Osteoblast (primary cell): ENCODE measurements at regions not wholly inside any gene's neighbourhood (a gene's known extent, or its start where the extent isn't known, plus 50 kb on each side); places are given as distances from the start of the nearest gene placed in this dataset.
A peak's percentile ranks its signal among the peaks of the same experiment; 100 is the strongest.

Source experiments
- DNase-seq: peaks from one replicate; pipeline ENCODE4 v3.0.0; 2011; ENCODE audit warnings: low spot score, mixed read lengths; ENCODE audit not compliant: insufficient read length; ENCODE audit errors: missing footprints
- H2AFZ ChIP-seq: 2 replicates; pipeline ENCODE4 v1.6.0; 2011; ENCODE audit warnings: mild to moderate bottlenecking, low read length
- H3K27ac ChIP-seq: 2 replicates; pipeline ENCODE4 v1.5.1; 2011; ENCODE audit warnings: mild to moderate bottlenecking, low read depth, low read length, moderate library complexity
- H3K27me3 ChIP-seq: 2 replicates; pipeline ENCODE4 v1.6.0; 2012; ENCODE audit warnings: mild to moderate bottlenecking, control low read depth, inconsistent platforms, low read length, moderate library complexity; ENCODE audit not compliant: insufficient read depth
- H3K36me3 ChIP-seq: 2 replicates; pipeline ENCODE4 v1.5.1; 2011; ENCODE audit warnings: mild to moderate bottlenecking, low read length, control low read depth, moderate library complexity; ENCODE audit not compliant: insufficient read depth
- H3K4me1 ChIP-seq: 2 replicates; pipeline ENCODE4 v1.5.1; 2011; ENCODE audit warnings: mild to moderate bottlenecking, low read length, control low read depth, moderate library complexity; ENCODE audit not compliant: insufficient read depth
- H3K4me2 ChIP-seq: 2 replicates; pipeline ENCODE4 v1.6.0; 2011; ENCODE audit warnings: mild to moderate bottlenecking, low read length; ENCODE audit not compliant: insufficient read depth
- H3K4me3 ChIP-seq: fragments of 200-600 bp; sonication (generic); 3 replicates; pipeline ENCODE4 v1.5.1; 2012; ENCODE audit warnings: mild to moderate bottlenecking, low read length, inconsistent platforms; ENCODE audit not compliant: insufficient read depth
- H3K79me2 ChIP-seq: 2 replicates; pipeline ENCODE4 v1.6.0; 2012; ENCODE audit warnings: mild to moderate bottlenecking, low read length, control low read depth, inconsistent platforms; ENCODE audit not compliant: insufficient read depth
- H3K9me3 ChIP-seq: 2 replicates; pipeline ENCODE4 v1.5.1; 2011; ENCODE audit warnings: low read depth, low read length, control low read depth
- H4K20me1 ChIP-seq: 2 replicates; pipeline ENCODE4 v1.6.0; 2012; ENCODE audit warnings: mild to moderate bottlenecking, low read length, control low read depth; ENCODE audit not compliant: insufficient read depth
- TF ChIP-seq, protein P1 (sequence below): IDR thresholded peaks from 2 replicates; pipeline ENCODE4 v1.5.1; 2011; ENCODE audit warnings: mild to moderate bottlenecking, low read depth, low read length, moderate library complexity; ENCODE audit errors: extremely low read depth

- Histone ChIP-seq H3K27me3 (no peaks in the 10 kb centered on the region), H3K27ac (no peak overlapping the region), H3K4me3 (no peak overlapping the region), H3K4me2 (no peak overlapping the region), H3K36me3 (no peaks in the 10 kb centered on the region), H4K20me1 (no peaks in the 10 kb centered on the region), H2AFZ (no peak overlapping the region), H3K9me3 (peaks cover 4% of the 10 kb centered on the region), H3K4me1 (no peaks in the 10 kb centered on the region), H3K79me2 (no peaks in the 10 kb centered on the region)
- TF ChIP-seq, protein P1, sequence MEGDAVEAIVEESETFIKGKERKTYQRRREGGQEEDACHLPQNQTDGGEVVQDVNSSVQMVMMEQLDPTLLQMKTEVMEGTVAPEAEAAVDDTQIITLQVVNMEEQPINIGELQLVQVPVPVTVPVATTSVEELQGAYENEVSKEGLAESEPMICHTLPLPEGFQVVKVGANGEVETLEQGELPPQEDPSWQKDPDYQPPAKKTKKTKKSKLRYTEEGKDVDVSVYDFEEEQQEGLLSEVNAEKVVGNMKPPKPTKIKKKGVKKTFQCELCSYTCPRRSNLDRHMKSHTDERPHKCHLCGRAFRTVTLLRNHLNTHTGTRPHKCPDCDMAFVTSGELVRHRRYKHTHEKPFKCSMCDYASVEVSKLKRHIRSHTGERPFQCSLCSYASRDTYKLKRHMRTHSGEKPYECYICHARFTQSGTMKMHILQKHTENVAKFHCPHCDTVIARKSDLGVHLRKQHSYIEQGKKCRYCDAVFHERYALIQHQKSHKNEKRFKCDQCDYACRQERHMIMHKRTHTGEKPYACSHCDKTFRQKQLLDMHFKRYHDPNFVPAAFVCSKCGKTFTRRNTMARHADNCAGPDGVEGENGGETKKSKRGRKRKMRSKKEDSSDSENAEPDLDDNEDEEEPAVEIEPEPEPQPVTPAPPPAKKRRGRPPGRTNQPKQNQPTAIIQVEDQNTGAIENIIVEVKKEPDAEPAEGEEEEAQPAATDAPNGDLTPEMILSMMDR, result no peak
- no peak for DNase-seq
These were observed 1921.9 kb upstream of the SEL1L start for GRCh38 chr14:83455561-83455960.

GRCh38 chr14:83461521-83461920 lies 1927.9 kb upstream of the SEL1L start:
- H3K4me3 ChIP-seq, result no peak overlapping the region
- H4K20me1 ChIP-seq, result no peaks in the 10 kb centered on the region
- TF ChIP-seq, protein P1, result no peak
- H3K4me1 ChIP-seq, result no peaks in the 10 kb centered on the region
- no peaks in the 10 kb centered on the region for H3K36me3 ChIP-seq
- no peak overlapping the region for H3K27ac ChIP-seq
- DNase-seq, result no peak
- peaks cover 1% of the 10 kb centered on the region for H3K9me3 ChIP-seq
- no peaks in the 10 kb centered on the region for H3K79me2 ChIP-seq
- no peak overlapping the region for H3K4me2 ChIP-seq
- H3K27me3 ChIP-seq, result no peaks in the 10 kb centered on the region
- no peak overlapping the region for H2AFZ ChIP-seq

DNA sequence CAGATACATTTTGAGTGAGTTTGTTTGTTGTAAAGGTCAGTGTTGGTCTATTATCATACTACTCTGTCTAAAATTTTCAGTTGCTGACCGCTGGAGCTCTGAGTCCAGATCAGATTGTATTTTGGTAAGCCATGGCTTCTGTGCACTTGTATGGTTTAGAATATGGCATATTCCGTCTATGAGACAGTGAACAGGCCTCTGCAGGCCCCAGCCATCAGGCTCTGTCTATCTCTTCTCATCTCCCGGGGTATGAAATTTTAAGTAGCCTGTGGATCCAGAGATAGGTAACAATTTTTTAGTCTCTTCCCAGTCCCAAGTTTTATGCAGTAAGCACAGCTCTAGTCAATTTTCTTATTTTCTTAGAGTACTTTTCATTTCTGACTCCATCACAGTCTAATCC lies 1929.1 kb upstream of the SEL1L start:
- Histone ChIP-seq H3K4me3 (no peak overlapping the region), H3K79me2 (no peaks in the 10 kb centered on the region), H2AFZ (no peak overlapping the region), H4K20me1 (no peaks in the 10 kb centered on the region), H3K9me3 (peaks cover 1% of the 10 kb centered on the region), H3K4me1 (no peaks in the 10 kb centered on the region), H3K4me2 (no peak overlapping the region), H3K36me3 (no peaks in the 10 kb centered on the region), H3K27ac (no peak overlapping the region), H3K27me3 (no peaks in the 10 kb centered on the region)
- no peak for DNase-seq
- TF ChIP-seq, protein P1, result no peak

GRCh38 chr14:83463500-83464098 lies 1929.9 kb upstream of the SEL1L start:
- Histone ChIP-seq H3K9me3 (peaks cover 1% of the 10 kb centered on the region), H3K36me3 (no peaks in the 10 kb centered on the region), H3K27me3 (no peaks in the 10 kb centered on the region), H3K4me2 (no peak overlapping the region), H2AFZ (no peak overlapping the region), H3K4me3 (no peak overlapping the region), H3K4me1 (no peaks in the 10 kb centered on the region), H4K20me1 (no peaks in the 10 kb centered on the region), H3K27ac (no peak overlapping the region), H3K79me2 (no peaks in the 10 kb centered on the region)
- no peak for DNase-seq
- TF ChIP-seq, protein P1, result peak; percentile 34
